GM19240 (cell line): ENCODE measurements at regions not wholly inside any gene's neighbourhood (a gene's known extent, or its start where the extent isn't known, plus 50 kb on each side); places are given as distances from the start of the nearest gene placed in this dataset.
"Not testable (repeated sequence)": the region's sequence is repeated elsewhere in the genome, so short reads cannot be mapped to it uniquely, and the experiment has no call there.

Experiments
- DNase-seq: peaks from one replicate; pipeline ENCODE4 v3.0.0; 2011; ENCODE audit warnings: low spot score; ENCODE audit not compliant: insufficient read length

DNA sequence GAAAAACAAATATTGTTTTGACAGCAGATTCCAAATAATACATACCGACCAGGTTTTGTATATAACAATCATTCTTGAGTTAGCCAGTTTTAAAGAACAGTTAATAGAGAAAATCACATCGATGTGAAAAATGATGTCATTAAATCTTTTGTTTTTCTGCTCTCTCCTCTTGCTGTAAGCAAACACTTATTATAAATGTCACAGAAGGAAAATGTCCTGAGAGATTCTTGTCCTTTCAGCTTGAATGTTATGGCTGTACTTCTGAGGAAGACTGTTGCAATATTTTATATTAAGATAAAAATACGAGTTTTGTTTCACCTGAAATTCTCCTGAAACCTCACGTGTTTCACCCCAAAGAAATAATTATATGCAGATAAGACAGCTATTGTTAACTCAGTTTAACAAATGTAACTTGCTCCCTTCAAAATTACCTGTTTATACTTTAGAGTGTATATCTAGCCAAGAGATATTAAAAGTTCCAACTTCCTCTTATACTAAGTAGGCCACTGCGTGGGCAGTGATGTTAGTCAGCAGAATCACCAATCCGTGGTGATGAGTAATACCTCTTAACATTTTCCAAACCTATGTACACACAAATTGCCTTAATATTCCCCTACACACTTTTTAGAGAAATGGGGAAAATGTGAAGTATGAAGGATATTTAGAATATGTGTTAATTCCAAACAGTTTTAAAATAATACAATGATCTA, 1111.4 kb upstream of the CITED2 start:
- DNase-seq = no peak

- no peak for DNase-seq
Observed at GRCh38 chr6:140480852-140481251, 1106.4 kb upstream of the CITED2 start.

- DNase-seq = no peak
Observed at GRCh38 chr6:140478631-140479030, 1104.2 kb upstream of the CITED2 start.

- DNase-seq = no peak
Observed at GRCh38 chr6:140475086-140475485, 1100.6 kb upstream of the CITED2 start.

- DNase-seq = no peak
Observed at GRCh38 chr6:140464720-140465119, 1090.3 kb upstream of the CITED2 start.

DNA sequence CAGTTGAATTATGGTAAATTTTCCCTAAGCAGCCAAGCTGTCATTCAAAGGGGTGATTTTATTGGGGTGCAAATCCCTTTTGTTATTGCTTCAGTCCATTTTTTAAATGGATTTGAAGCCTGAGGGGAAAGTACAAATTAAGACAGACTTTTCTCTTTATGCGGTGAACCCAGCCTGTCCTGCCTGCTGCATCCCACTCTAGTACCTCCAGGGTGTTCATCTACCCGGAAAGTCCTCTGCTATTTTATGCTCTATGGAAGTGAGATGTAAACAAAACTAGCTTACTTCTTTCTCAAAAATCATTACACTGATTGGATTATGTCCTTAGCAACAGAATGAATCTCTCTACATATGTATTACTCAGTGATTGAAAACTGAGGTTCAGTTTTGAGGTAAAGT, 1088.9 kb upstream of the CITED2 start:
- DNase-seq = no peak

DNA sequence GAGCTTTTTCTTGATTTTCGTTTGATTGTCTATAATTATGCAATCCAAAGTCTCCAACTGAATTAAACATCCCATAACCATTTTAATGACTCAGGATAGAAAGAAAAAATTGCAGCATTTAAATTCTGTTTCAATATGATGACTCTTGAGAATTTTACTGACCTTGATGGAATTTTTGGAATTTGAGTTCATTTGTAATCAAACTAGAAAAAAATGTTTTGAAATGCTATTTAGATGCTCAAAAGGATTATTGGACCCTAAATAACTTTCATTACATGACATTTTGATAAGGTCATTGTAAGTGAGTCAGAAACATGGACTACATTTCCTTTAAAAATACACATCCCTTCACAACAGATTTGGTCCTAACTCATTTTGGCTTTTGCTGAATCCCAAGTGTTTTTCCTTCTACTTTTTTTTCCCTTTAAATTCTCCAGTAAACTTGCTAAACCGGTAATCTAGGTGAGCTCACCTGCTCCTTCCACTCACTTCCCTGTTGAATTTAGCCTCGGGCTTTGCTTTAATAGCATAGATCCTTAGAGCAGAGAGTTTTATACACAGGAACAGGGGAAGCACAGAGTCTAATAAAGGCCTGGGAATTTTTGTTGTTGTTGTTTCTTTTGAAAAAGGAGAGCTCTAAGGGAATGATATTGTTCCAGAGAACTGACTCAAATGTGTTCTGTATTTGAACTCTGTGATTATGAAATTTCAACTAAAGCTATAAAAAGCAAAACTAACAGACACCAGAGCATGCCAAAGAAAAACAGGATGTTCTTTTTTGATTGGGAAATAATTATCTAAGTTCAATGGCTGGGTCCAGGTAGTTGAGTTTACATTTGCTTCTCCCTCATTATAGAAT, 1088.2 kb upstream of the CITED2 start:
- DNase-seq = no peak

DNA sequence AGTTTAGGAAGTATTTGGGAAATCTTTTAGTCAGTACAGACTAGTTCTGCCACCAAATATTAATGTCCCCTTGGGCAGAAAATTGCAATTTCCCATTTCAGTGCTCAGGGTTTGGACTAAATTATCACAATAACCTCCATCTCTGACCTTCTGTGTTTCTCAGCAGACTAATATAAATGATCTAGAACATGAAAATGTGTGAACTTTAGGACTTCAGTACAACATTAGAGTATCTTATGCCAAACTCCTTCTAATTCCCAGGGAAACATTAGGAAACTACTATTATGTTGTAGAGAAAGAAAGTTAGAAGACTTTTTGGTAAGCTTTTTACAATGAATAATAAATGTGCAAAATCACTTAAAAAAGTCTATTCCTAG, 1087.6 kb upstream of the CITED2 start:
- DNase-seq = no peak

- no peak for DNase-seq
Observed at GRCh38 chr6:140460267-140460666, 1085.8 kb upstream of the CITED2 start.

- DNase-seq = no peak
Observed at GRCh38 chr6:140459209-140459608, 1084.8 kb upstream of the CITED2 start.

DNA sequence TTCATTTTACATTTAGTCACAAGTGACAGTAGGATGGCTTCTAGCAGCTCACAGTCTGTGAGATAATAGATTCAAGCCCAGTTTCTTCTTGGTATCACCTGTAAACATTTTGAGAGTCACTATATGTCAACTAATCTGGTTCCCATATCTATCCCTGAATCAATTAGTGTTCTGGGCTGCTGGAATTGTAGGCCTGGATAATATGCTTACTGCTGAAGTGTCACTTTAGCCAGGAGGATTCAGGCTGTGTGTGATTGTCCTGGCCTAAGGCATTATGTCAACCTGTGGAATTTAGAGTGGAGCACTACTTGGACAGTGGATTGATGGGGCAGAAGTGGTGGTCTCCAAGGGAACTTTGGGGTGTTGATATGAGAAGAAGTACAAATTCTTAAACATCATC, 1071.8 kb upstream of the CITED2 start:
- no peak for DNase-seq

GRCh38 chr6:140445474-140446004, 1071.1 kb upstream of the CITED2 start:
- no peak for DNase-seq

- not testable (repeated sequence) for DNase-seq
Observed at GRCh38 chr6:140443112-140443511, 1068.7 kb upstream of the CITED2 start.

DNA sequence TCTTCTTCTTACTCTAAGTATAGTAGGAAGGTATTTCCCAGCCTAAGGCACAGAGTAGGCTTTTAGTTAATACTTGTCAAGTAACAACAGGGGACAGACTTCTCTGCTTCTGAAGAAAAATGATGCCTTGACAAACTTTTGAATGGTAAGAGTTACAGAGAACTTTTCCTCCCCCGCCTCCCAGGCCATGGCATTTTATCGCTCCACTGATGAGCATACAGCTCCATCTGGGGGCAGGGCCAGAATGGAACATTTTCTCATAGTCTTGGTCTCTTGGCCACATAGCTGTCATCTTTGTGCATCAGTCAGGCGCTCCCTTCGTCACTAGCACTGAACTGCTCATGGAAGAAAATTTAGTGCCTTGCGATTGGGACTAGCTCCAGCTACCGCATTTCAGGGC, 1066.8 kb upstream of the CITED2 start:
- DNase-seq = no peak

DNA sequence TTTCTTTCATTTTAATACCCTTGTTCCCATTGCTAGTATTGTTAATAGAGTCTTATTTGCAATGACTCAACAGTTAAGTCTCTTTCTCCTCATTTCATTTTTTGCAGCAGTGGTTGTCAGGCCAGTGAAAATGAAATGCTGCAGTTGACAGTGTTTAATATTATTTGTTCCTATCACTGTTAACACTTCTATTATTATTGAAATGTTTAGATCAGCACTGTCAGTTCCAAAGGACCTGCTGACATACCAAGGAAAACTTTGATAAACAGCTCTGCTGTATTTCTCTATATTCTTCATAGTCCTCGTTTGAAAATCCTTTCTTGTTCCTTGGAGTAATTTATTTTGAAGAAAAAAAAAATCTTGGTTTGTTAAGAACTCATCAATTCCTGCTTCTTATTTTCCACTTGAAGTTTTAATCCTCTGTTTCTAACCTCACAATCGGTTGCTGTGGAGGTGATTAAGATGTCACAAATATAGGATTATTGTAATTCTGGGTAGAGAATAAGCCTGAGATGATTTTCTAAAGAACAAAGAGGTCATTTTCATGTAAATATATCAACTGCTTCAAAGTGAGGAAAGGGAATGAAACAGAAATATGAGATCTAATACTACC, 1065.9 kb upstream of the CITED2 start:
- no peak for DNase-seq

DNA sequence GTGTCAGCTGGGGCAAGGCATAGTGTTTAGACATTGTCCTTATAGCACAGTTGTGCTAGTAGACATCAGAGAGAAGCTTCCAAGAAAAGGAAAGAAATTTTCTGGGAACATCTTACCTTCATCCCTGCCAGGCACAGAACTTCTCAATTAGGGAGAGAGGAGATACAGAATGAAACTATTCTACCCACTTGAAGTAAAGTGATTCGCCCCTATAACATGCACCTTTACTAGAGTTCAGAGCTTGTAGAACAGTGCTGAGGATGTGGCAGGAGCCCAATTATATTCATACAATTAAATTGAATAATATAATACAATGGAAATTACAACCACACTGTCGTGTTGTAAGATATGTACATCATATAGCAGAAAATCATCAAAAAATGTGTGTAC, 1063.9 kb upstream of the CITED2 start:
- DNase-seq = no peak

DNA sequence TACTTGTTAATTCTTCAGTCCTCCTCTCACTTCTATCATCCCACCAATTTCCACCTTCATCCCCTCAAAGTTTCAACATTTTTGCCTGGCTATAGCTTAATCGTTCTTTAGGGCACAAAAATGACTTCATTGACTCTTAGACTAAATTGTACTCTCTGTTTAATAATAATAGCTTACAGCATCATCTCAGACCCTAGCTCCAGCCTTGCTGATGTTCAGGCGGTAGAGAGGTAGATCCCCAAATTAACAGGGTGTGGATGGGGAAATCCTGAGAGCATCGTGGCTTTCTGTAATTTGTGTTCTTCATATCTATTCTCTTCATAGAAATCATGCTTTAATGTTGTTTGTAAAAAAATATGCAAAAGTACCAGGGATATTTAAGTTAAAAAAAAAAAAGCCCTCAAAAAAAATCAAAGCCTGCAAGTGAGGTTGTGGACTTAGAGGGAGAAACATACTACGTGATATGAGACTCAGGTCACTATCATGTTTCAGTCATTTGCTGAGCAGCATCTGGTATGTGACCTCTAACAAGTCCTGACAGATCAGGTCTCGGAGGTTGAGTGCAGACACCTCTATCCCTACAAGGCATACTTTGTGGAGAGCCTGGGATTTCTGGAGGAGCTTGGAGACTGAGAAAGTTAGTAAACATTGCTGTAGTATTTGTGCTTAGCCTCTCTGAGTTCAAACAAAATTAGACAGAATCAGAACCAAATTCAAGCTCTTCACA, 1063.3 kb upstream of the CITED2 start:
- no peak for DNase-seq

GRCh38 chr6:140436023-140436811, 1061.8 kb upstream of the CITED2 start:
- DNase-seq = no peak

GRCh38 chr6:140434761-140435160, 1060.3 kb upstream of the CITED2 start:
- no peak for DNase-seq

DNA sequence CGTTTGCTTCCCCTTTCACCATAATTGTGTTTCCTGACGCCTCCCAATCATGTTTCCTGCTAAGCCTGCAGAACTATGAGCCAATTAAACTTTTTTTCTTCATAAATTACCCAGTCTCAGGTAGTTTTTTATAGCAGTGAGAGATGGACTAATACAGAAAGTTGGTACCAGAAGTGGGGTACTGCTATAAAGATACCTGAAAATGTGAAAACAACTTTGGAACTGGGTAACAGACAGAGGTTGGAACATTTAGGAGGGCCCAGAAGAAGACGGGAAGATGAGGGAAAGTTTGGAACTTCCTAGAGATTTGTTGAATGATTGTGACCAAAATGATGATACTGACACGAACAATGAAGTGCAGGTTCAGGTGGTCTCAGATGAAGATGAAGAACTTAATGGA, 1058.6 kb upstream of the CITED2 start:
- DNase-seq = no peak

DNA sequence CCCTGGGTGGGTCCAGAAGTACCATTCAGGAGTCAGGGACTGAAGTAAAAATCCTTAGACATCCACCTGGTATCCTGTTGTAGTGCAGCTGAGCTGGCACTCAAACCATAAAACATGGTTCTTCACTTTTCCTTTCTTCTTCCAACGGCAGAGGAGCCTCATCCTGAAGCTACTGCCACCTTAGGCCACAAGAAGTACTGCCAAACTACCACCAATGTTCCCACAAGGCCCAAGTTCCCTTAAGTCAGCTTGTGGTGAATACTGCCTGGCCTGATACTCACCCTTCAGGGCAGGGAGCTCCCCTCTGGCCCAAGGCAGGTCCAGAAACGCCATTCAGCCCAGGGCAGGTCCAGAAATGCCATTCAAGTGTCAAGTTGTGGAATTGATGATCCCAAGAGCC, 1053.4 kb upstream of the CITED2 start:
- no peak for DNase-seq
